Endothelial cell of umbilical vein (primary cell): ENCODE measurements at regions not wholly inside any gene's neighbourhood (a gene's known extent, or its start where the extent isn't known, plus 50 kb on each side); places are given as distances from the start of the nearest gene placed in this dataset.
"Not testable (repeated sequence)": the region's sequence is repeated elsewhere in the genome, so short reads cannot be mapped to it uniquely, and the experiment has no call there.

Experiments
- BruUV-seq: library from RNA; stranded (reverse); fragments of 400-500 nt; replicated peaks from 2 replicates; lab custom pipeline; 2021; lab: Mats Ljungman, UMichigan
- CTCF ChIA-PET: fragments of 300-600, 350-600 bp; sonication (Branson Sonifier 250); formaldehyde crosslinking; loops from one replicate; lab custom pipeline; 2021; ENCODE audit warnings: antibody characterized with exemption, inconsistent platforms; lab: Charles Lee
- POLR2A ChIA-PET: fragments of 300-600, 350-600 bp; sonication (Branson Sonifier 250); formaldehyde crosslinking; loops from one replicate; lab custom pipeline; 2021; ENCODE audit warnings: antibody characterized with exemption, inconsistent platforms; lab: Charles Lee
- DNase-seq: peaks from one replicate; pipeline ENCODE4 v3.0.0-alpha.2; 2011; ENCODE audit warnings: low read depth, low spot score
- FAIRE-seq: peaks from 2 replicates; lab custom pipeline; 2011; peaks lifted over from hg19 to GRCh38; lab: Jason Lieb, UNC
- H2AFZ ChIP-seq: 2 replicates; pipeline ENCODE4 v1.6.0; 2012; ENCODE audit warnings: low read depth, low read length, control low read depth, inconsistent platforms
- H3K27ac ChIP-seq: 2 replicates; pipeline ENCODE4 v1.5.1; 2011; ENCODE audit warnings: low read depth, mild to moderate bottlenecking, control low read depth, low read length, moderate library complexity; ENCODE audit not compliant: insufficient read depth
- H3K27me3 ChIP-seq, 2 experiments: 2 replicates each; pipeline versions ENCODE4 v1.6.0 to v1.6.1; 2011; ENCODE audit warnings: low read length in 2 of 2, mixed read lengths in 1 of 2; ENCODE audit not compliant: control insufficient read depth in 2 of 2, insufficient read depth in 2 of 2
- H3K36me3 ChIP-seq, 2 experiments: 2 replicates in 1 of 2; 3 replicates in 1 of 2; pipeline ENCODE4 v1.5.1; 2011; ENCODE audit warnings: low read length in 2 of 2, mild to moderate bottlenecking in 1 of 2, moderate library complexity in 1 of 2; ENCODE audit not compliant: control insufficient read depth in 2 of 2, insufficient read depth in 2 of 2; ENCODE audit errors: extremely low read depth in 1 of 2
- H3K4me1 ChIP-seq: 3 replicates; pipeline ENCODE4 v1.5.1; 2011; ENCODE audit warnings: mild to moderate bottlenecking, low read length; ENCODE audit not compliant: control insufficient read depth, insufficient read depth; ENCODE audit errors: extremely low read depth
- H3K4me2 ChIP-seq: 2 replicates; pipeline ENCODE4 v1.6.1; 2011; ENCODE audit warnings: low read length, control low read depth, mixed read lengths; ENCODE audit not compliant: insufficient read depth
- H3K4me3 ChIP-seq, 3 experiments: fragments of 200-600 bp in 1 of 3; sonication (generic), shearing (Covaris generic) in 1 of 3; replicated peaks in 1 of 3; 2 replicates each; pipeline ENCODE4 v1.5.1; 2011 to 2016; ENCODE audit warnings: control low read depth in 3 of 3, low read length in 3 of 3, mild to moderate bottlenecking in 2 of 3, inconsistent platforms in 1 of 3, low read depth in 1 of 3, moderate library complexity in 1 of 3; ENCODE audit not compliant: insufficient read depth in 1 of 3
- H3K79me2 ChIP-seq: 2 replicates; pipeline ENCODE4 v1.6.0; 2012; ENCODE audit warnings: low read length, inconsistent platforms; ENCODE audit not compliant: control insufficient read depth, insufficient read depth
- H3K9ac ChIP-seq: replicated peaks from 2 replicates; pipeline ENCODE3; 2011; ENCODE audit warnings: low read length, control low read depth; ENCODE audit not compliant: insufficient read depth; ENCODE audit errors: extremely low read depth
- H3K9me1 ChIP-seq: replicated peaks from 3 replicates; pipeline ENCODE4 v1.6.0; 2011; ENCODE audit warnings: mild to moderate bottlenecking, low read length; ENCODE audit not compliant: control insufficient read depth, insufficient read depth; ENCODE audit errors: extremely low read depth
- H3K9me3 ChIP-seq: replicated peaks from 2 replicates; pipeline ENCODE4 v1.5.1; 2012; ENCODE audit warnings: low read length, inconsistent platforms; ENCODE audit not compliant: control insufficient read depth, insufficient read depth
- H4K20me1 ChIP-seq: replicated peaks from 2 replicates; pipeline ENCODE3; 2011; ENCODE audit warnings: mild to moderate bottlenecking, low read length; ENCODE audit not compliant: control insufficient read depth, insufficient read depth; ENCODE audit errors: extremely low read depth
- EZH2 ChIP-seq: IDR thresholded peaks from 2 replicates; pipeline ENCODE4 v1.6.1; 2012; ENCODE audit warnings: borderline replicate concordance, low read depth, mild to moderate bottlenecking, moderate library complexity, low read length, inconsistent platforms; ENCODE audit not compliant: severe bottlenecking
- FOS ChIP-seq: IDR thresholded peaks from 2 replicates; pipeline ENCODE4 v1.6.1; 2011; ENCODE audit warnings: mild to moderate bottlenecking, low read length, moderate library complexity, borderline replicate concordance; ENCODE audit not compliant: insufficient read depth
- GATA2 ChIP-seq: IDR thresholded peaks from 2 replicates; pipeline ENCODE4 v1.7.0; 2011; ENCODE audit warnings: low read depth, mild to moderate bottlenecking, moderate library complexity, mixed read lengths, low read length; ENCODE audit not compliant: insufficient read length, insufficient read depth
- JUN ChIP-seq: IDR thresholded peaks from 2 replicates; pipeline ENCODE4 v1.6.1; 2011; ENCODE audit warnings: borderline replicate concordance, low read depth; ENCODE audit not compliant: insufficient read length, insufficient read depth
- MAX ChIP-seq: IDR thresholded peaks from 2 replicates; pipeline ENCODE4 v1.6.1; 2011; ENCODE audit not compliant: insufficient read depth, insufficient read length
- MYC ChIP-seq: IDR thresholded peaks from one replicate; pipeline ENCODE4 v1.6.1; 2011; ENCODE audit warnings: mild to moderate bottlenecking, low read depth, low read length
- POLR2A ChIP-seq: IDR thresholded peaks from 2 replicates; pipeline ENCODE4 v1.6.1; 2012; ENCODE audit warnings: low read depth, mild to moderate bottlenecking, control low read depth, low read length
- POLR2AphosphoS5 ChIP-seq: IDR thresholded peaks from 2 replicates; pipeline ENCODE4 v1.6.1; 2012; ENCODE audit warnings: low read depth, mild to moderate bottlenecking, control low read depth, low read length, moderate library complexity; ENCODE audit not compliant: insufficient read depth
- dilution Hi-C: fragments of 300-500 bp; cut with MboI; formaldehyde crosslinking; loops from one replicate; pipeline ENCODE4 v1.15.0; 2019; ENCODE audit warnings: low sequenced_read_pairs; ENCODE audit not compliant: extremely low pct_ligation_motif_present
- intact Hi-C: fragments of 100-400 bp; cut with micrococcal nuclease; formaldehyde crosslinking; loops from one replicate; pipeline ENCODE4 v1.10.0; 2022
- TF ChIP-seq, protein P1 (sequence below), 2 donors: IDR thresholded peaks; 1 replicate in 1 of 2; 2 replicates in 1 of 2; pipeline ENCODE4 v1.5.1; 2011; ENCODE audit warnings: low read length in 2 of 2, mild to moderate bottlenecking in 2 of 2, moderate library complexity in 2 of 2, control low read depth in 1 of 2, inconsistent platforms in 1 of 2, low read depth in 1 of 2; ENCODE audit not compliant: insufficient read depth in 1 of 2; ENCODE audit errors: extremely low read depth in 1 of 2

GRCh38 chrX:112931478-112931877, 90.8 kb upstream of the AMOT start:
- BruUV-seq: no TSS peak
- intact Hi-C loops (no loop called here), dilution Hi-C loops (no loop called here)
- Histone ChIP-seq H3K9ac (no peak overlapping the region), H3K4me1 (no peaks in the 10 kb centered on the region), H3K4me2 (no peak overlapping the region), H4K20me1 (no peaks in the 10 kb centered on the region), H3K79me2 (no peaks in the 10 kb centered on the region), H3K4me3 (no peak overlapping the region), H3K9me1 (no peaks in the 10 kb centered on the region), H3K9me3 (no peaks in the 10 kb centered on the region), H3K27ac (no peak overlapping the region), H3K27me3 (no peaks in the 10 kb centered on the region), H3K36me3 (no peaks in the 10 kb centered on the region), H2AFZ (no peak overlapping the region)
- TF ChIP-seq, protein P1, sequence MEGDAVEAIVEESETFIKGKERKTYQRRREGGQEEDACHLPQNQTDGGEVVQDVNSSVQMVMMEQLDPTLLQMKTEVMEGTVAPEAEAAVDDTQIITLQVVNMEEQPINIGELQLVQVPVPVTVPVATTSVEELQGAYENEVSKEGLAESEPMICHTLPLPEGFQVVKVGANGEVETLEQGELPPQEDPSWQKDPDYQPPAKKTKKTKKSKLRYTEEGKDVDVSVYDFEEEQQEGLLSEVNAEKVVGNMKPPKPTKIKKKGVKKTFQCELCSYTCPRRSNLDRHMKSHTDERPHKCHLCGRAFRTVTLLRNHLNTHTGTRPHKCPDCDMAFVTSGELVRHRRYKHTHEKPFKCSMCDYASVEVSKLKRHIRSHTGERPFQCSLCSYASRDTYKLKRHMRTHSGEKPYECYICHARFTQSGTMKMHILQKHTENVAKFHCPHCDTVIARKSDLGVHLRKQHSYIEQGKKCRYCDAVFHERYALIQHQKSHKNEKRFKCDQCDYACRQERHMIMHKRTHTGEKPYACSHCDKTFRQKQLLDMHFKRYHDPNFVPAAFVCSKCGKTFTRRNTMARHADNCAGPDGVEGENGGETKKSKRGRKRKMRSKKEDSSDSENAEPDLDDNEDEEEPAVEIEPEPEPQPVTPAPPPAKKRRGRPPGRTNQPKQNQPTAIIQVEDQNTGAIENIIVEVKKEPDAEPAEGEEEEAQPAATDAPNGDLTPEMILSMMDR (IDR thresholded peaks at IDR 0.05; ENCODE audit: extremely low read depth in 1 of 2, insufficient read depth in 1 of 2, low read depth in 1 of 2, low read length in 2 of 2): no peak
- TF ChIP-seq MYC (no peak), MAX (no peak), FOS (no peak), JUN (no peak), POLR2A (no peak), POLR2AphosphoS5 (no peak), GATA2 (no peak), EZH2 (no peak)
- POLR2A ChIA-PET: no interaction called here
- no peak for FAIRE-seq
- DNase-seq: no peak
- CTCF ChIA-PET: no interaction called here

DNA sequence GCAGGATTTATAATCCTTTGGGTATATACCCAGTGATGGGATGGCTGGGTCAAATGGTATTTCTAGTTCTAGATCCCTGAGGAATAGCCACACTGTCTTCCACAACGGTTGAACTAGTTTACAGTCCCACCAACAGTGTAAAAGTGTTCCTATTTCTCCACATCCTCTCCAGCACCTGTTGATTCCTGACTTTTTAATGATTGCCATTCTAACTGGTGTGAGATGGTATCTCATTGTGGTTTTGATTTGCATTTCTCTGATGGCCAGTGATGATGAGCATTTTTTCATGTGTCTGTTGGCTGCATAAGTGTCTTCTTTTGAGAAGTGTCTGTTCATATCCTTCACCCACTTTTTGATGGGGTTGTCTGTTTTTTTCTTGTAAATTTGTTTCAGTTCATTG, 82.8 kb upstream of the AMOT start:
- dilution Hi-C loops: not testable (repeated sequence)

More for the DNA sequence above, 82.8 kb upstream of the AMOT start:
- BruUV-seq, DNase-seq, intact Hi-C loops, CTCF ChIA-PET, H3K36me3 ChIP-seq, POLR2A ChIA-PET, FAIRE-seq, H3K9me3 ChIP-seq, H3K9me1 ChIP-seq, H3K4me3 ChIP-seq, H3K4me2 ChIP-seq, H3K79me2 ChIP-seq, H3K27me3 ChIP-seq, H4K20me1 ChIP-seq, H3K9ac ChIP-seq, H3K27ac ChIP-seq, H3K4me1 ChIP-seq, H2AFZ ChIP-seq: not testable (repeated sequence)
